ENCODE measurements at regions not wholly inside any gene's neighbourhood (a gene's known extent, or its start where the extent isn't known, plus 50 kb on each side); places are given as distances from the start of the nearest gene placed in this dataset.

DNA sequence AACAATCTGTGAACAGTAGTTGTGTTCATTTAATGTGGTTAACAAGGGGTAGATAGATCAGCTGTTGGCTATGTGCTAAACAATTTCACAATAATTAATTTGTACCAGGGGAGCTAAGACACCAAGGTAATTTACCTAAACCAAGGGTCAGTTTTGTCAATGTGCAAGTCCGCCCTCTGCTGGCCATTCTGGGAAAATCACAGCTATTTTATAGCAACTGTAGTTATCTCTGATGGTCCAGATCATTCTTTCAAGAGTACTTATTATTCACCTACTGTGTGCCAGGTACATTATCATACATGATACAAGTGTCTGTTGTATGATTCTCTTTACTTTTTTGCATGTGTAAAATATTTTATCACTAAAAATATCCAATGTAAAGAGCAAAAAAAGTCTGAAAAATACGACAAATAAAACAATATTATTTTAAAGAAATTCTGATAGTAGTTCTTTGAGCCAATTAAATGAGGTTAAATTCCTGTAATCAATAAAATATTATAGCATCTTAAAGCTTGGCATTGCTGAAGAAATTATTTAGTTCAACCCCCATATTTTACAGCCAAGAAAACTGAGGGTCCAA is 312.3 kb upstream of the FAM78B start:
- ATAC-seq, result no peak
- DNase-seq, result no peak
- Histone ChIP-seq H3K27me3 (no peaks in the 10 kb centered on the region), H3K4me3 (no peak overlapping the region), H3K4me1 (no peaks in the 10 kb centered on the region), H3K9me3 (no peaks in the 10 kb centered on the region), H3K27ac (no peak overlapping the region), H3K36me3 (no peaks in the 10 kb centered on the region)
- in situ Hi-C loops (cut with MboI; ENCODE audit: low sequenced_read_pairs in 4 of 4) (loop anchor here in 3 of 4 donors (5.0 to 10.0 kb wide), 3 partner anchors 544 to 552 kb away; no protein-coding TSS in a partner anchor), intact Hi-C loops (cut with DNase I; ENCODE audit: low total_unique reads) (loop anchor here (5.0 kb wide), 1 partner anchor 552 kb away; no protein-coding TSS in a partner anchor)
- TF ChIP-seq, protein P1, sequence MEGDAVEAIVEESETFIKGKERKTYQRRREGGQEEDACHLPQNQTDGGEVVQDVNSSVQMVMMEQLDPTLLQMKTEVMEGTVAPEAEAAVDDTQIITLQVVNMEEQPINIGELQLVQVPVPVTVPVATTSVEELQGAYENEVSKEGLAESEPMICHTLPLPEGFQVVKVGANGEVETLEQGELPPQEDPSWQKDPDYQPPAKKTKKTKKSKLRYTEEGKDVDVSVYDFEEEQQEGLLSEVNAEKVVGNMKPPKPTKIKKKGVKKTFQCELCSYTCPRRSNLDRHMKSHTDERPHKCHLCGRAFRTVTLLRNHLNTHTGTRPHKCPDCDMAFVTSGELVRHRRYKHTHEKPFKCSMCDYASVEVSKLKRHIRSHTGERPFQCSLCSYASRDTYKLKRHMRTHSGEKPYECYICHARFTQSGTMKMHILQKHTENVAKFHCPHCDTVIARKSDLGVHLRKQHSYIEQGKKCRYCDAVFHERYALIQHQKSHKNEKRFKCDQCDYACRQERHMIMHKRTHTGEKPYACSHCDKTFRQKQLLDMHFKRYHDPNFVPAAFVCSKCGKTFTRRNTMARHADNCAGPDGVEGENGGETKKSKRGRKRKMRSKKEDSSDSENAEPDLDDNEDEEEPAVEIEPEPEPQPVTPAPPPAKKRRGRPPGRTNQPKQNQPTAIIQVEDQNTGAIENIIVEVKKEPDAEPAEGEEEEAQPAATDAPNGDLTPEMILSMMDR (IDR thresholded peaks at IDR 0.05 in 4 of 5, conservative IDR thresholded peaks at IDR 0.05 in 1 of 5), result peak; percentile 41 to 78 (median 62)
- TF ChIP-seq POLR2A (IDR thresholded peaks at IDR 0.05), result no peak

GRCh38 chr1:166484471-166484870 is 317.7 kb upstream of the FAM78B start:
- no peaks in the 10 kb centered on the region for H3K27me3 ChIP-seq
- intact Hi-C loops (cut with DNase I; ENCODE audit: low total_unique reads) (no loop called here), in situ Hi-C loops (cut with MboI; ENCODE audit: low sequenced_read_pairs in 4 of 4) (no loop called here)
- DNase-seq (no peak), ATAC-seq (no peak)
- no peak for TF ChIP-seq POLR2A (IDR thresholded peaks at IDR 0.05)
- TF ChIP-seq, protein P1 (IDR thresholded peaks at IDR 0.05 in 4 of 5, conservative IDR thresholded peaks at IDR 0.05 in 1 of 5), result no peak
- no peak overlapping the region for H3K27ac ChIP-seq
- no peaks in the 10 kb centered on the region for H3K36me3 ChIP-seq
- no peaks in the 10 kb centered on the region for H3K9me3 ChIP-seq
- H3K4me3 ChIP-seq, result no peak overlapping the region
- H3K4me1 ChIP-seq, result no peaks in the 10 kb centered on the region

GRCh38 chr1:166484871-166485270 is 318.1 kb upstream of the FAM78B start:
- H3K4me3 ChIP-seq, result no peak overlapping the region
- H3K9me3 ChIP-seq, result no peaks in the 10 kb centered on the region
- in situ Hi-C loops (cut with MboI; ENCODE audit: low sequenced_read_pairs in 4 of 4) (no loop called here), intact Hi-C loops (cut with DNase I; ENCODE audit: low total_unique reads) (no loop called here)
- ATAC-seq, result no peak
- H3K27me3 ChIP-seq, result no peaks in the 10 kb centered on the region
- H3K4me1 ChIP-seq, result no peaks in the 10 kb centered on the region
- TF ChIP-seq, protein P1 (IDR thresholded peaks at IDR 0.05 in 4 of 5, conservative IDR thresholded peaks at IDR 0.05 in 1 of 5), result no peak
- TF ChIP-seq POLR2A (IDR thresholded peaks at IDR 0.05), result no peak
- DNase-seq, result no peak
- no peaks in the 10 kb centered on the region for H3K36me3 ChIP-seq
- no peak overlapping the region for H3K27ac ChIP-seq

DNA sequence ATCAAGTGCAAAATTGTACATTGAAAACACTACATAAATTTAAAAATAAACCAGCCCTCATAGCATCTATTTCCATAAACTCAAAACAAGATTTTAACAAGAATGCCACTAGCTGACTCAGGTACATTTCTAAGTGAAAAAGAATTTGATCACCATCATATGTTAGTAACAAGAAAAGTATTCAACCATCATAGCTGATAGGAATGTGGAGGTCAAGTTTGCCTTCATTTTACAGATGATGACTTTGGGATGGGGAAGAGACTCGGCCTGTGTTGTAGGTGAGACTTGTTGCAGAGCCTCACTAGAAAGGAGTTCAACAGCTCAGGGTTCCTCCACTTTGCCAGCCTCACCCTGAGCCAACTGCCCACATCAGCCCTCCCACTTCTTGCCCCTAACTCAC is 318.8 kb upstream of the FAM78B start:
- Histone ChIP-seq H3K9me3 (no peaks in the 10 kb centered on the region), H3K36me3 (no peaks in the 10 kb centered on the region), H3K4me1 (no peaks in the 10 kb centered on the region), H3K27me3 (no peaks in the 10 kb centered on the region), H3K27ac (no peak overlapping the region), H3K4me3 (no peak overlapping the region)
- DNase-seq (no peak), ATAC-seq (no peak)
- TF ChIP-seq, protein P1 (IDR thresholded peaks at IDR 0.05 in 4 of 5, conservative IDR thresholded peaks at IDR 0.05 in 1 of 5), result no peak
- TF ChIP-seq POLR2A (IDR thresholded peaks at IDR 0.05), result no peak
- in situ Hi-C loops (cut with MboI; ENCODE audit: low sequenced_read_pairs in 4 of 4), result no loop called here
- intact Hi-C loops (cut with DNase I; ENCODE audit: low total_unique reads), result no loop called here

DNA sequence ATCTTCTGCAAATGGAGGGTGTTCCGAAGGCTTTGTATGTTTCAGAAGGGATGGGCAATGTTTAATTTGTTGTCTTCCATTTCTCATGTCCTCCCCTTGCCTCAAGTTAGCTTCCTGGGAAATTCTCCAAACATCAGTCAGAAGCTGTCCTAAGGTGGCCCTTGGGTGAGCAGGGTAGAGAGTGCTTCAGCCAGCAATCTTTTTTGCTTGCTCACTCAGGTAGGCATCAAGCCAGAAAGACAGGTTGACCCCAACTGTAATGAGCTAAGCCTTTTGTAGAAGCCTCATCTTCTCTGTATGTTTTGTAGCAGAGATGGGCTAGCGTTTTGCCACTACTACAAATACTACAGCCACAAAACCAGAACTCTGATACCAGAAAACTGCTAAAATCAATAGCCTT is 321.5 kb upstream of the FAM78B start:
- Histone ChIP-seq H3K9me3 (no peaks in the 10 kb centered on the region), H3K4me3 (no peak overlapping the region), H3K27me3 (no peaks in the 10 kb centered on the region), H3K27ac (no peak overlapping the region), H3K36me3 (no peaks in the 10 kb centered on the region), H3K4me1 (no peaks in the 10 kb centered on the region)
- in situ Hi-C loops (cut with MboI; ENCODE audit: low sequenced_read_pairs in 4 of 4) (no loop called here), intact Hi-C loops (cut with DNase I; ENCODE audit: low total_unique reads) (no loop called here)
- DNase-seq, result no peak
- TF ChIP-seq, protein P1 (IDR thresholded peaks at IDR 0.05 in 4 of 5, conservative IDR thresholded peaks at IDR 0.05 in 1 of 5), result no peak
- ATAC-seq, result no peak

All from gastrocnemius medialis (tissue), 4 donors.